C4-2B (cell line): ENCODE measurements at regions not wholly inside any gene's neighbourhood (a gene's known extent, or its start where the extent isn't known, plus 50 kb on each side); places are given as distances from the start of the nearest gene placed in this dataset.

Experiments
- CTCF ChIP-seq: fragments of 450-650 bp; conservative IDR thresholded peaks from 2 replicates; pipeline ENCODE4 v1.5.1; 2017; ENCODE audit warnings: mild to moderate bottlenecking
- ZFX ChIP-seq: fragments of 450-650 bp; IDR thresholded peaks from 2 replicates; pipeline ENCODE4 v1.6.1; 2017

- TF ChIP-seq CTCF (no peak), ZFX (no peak)
Measured at GRCh38 chr7:153657182-153657800, 394.9 kb upstream of the DPP6 start.
